ENCODE measurements at regions not wholly inside any gene's neighbourhood (a gene's known extent, or its start where the extent isn't known, plus 50 kb on each side); places are given as distances from the start of the nearest gene placed in this dataset.
"Not testable (repeated sequence)": the region's sequence is repeated elsewhere in the genome, so short reads cannot be mapped to it uniquely, and the experiment has no call there.

- peak; percentile 90 for DNase-seq (ENCODE audit: low spot score)
These were observed 136.3 kb downstream of the LY86 start for GRCh38 chr6:6724539-6725467.

GRCh38 chr6:6725468-6726209, 137.1 kb downstream of the LY86 start:
- no peak for DNase-seq (ENCODE audit: low spot score)

- DNase-seq (ENCODE audit: low spot score), result no peak
These were observed 139.8 kb downstream of the LY86 start for GRCh38 chr6:6728169-6728941.

- no peak for DNase-seq (ENCODE audit: low spot score)
These were observed 141.5 kb downstream of the LY86 start for GRCh38 chr6:6729971-6730370.

- peak; percentile 72 for DNase-seq (ENCODE audit: low spot score)
These were observed 142.3 kb downstream of the LY86 start for GRCh38 chr6:6730831-6731230.

GRCh38 chr6:6734479-6735465, 146.3 kb downstream of the LY86 start:
- no peak for DNase-seq (ENCODE audit: low spot score)

- DNase-seq (ENCODE audit: low spot score), result peak; percentile 83
These were observed 148.5 kb downstream of the LY86 start for GRCh38 chr6:6736791-6737654.

GRCh38 chr6:6737671-6738070, 149.2 kb downstream of the LY86 start:
- no peak for DNase-seq (ENCODE audit: low spot score)

GRCh38 chr6:6738108-6738507, 149.6 kb downstream of the LY86 start:
- DNase-seq (ENCODE audit: low spot score), result no peak

- DNase-seq (ENCODE audit: low spot score), result no peak
These were observed 150.6 kb downstream of the LY86 start for GRCh38 chr6:6738922-6739716.

GRCh38 chr6:6740595-6740994, 152.1 kb downstream of the LY86 start:
- no peak for DNase-seq (ENCODE audit: low spot score)

GRCh38 chr6:6741264-6741663, 152.7 kb downstream of the LY86 start:
- no peak for DNase-seq (ENCODE audit: low spot score)

GRCh38 chr6:6742535-6742934, 154.0 kb downstream of the LY86 start:
- no peak for DNase-seq (ENCODE audit: low spot score)

GRCh38 chr6:6744551-6744950, 156.0 kb downstream of the LY86 start:
- DNase-seq (ENCODE audit: low spot score), result no peak

- not testable (repeated sequence) for DNase-seq (ENCODE audit: low spot score)
These were observed 157.3 kb downstream of the LY86 start for GRCh38 chr6:6745637-6746332.

GRCh38 chr6:6746333-6746969, 157.9 kb downstream of the LY86 start:
- no peak for DNase-seq (ENCODE audit: low spot score)

- no peak for DNase-seq (ENCODE audit: low spot score)
These were observed 158.4 kb downstream of the LY86 start for GRCh38 chr6:6746970-6747338.

- DNase-seq (ENCODE audit: low spot score), result no peak
These were observed 158.9 kb downstream of the LY86 start for GRCh38 chr6:6747371-6747770.

All from umbilical cord (tissue), 1 donor.